Colonic mucosa (tissue), 4 donors: ENCODE measurements at regions not wholly inside any gene's neighbourhood (a gene's known extent, or its start where the extent isn't known, plus 50 kb on each side); places are given as distances from the start of the nearest gene placed in this dataset.

Experiments used
- DNase-seq: peaks from one replicate; pipeline ENCODE4 v3.0.0-alpha.2; 2020
- H3K27ac ChIP-seq: fragments of 200-600 bp; one replicate; pipeline ENCODE4 v1.8.0; 2021
- H3K27me3 ChIP-seq: fragments of 200-600 bp; one replicate; pipeline ENCODE4 v1.8.0; 2021
- H3K36me3 ChIP-seq: fragments of 200-600 bp; one replicate; pipeline ENCODE4 v1.8.0; 2021
- H3K4me1 ChIP-seq: fragments of 200-600 bp; one replicate; pipeline ENCODE4 v1.8.0; 2021; ENCODE audit warnings: mild to moderate bottlenecking
- H3K4me3 ChIP-seq: fragments of 200-600 bp; one replicate; pipeline ENCODE4 v1.8.0; 2021
- H3K9ac ChIP-seq, 2 donors: one replicate each; pipeline ENCODE4 v1.7.0; 2013; ENCODE audit warnings: control low read depth in 2 of 2, low read depth in 2 of 2, low read length in 2 of 2
- H3K9me3 ChIP-seq: fragments of 200-600 bp; one replicate; pipeline ENCODE4 v1.8.0; 2021
- CTCF ChIP-seq: fragments of 200-600 bp; IDR thresholded peaks from one replicate; pipeline ENCODE4 v1.8.0; 2022; ENCODE audit warnings: antibody characterized with exemption, mild to moderate bottlenecking
- intact Hi-C: fragments of 100-400 bp; cut with DNase I; formaldehyde crosslinking; loops from one replicate; pipeline ENCODE4 v1.14.1; 2022
- donor health status: healthy.
- donor health status: DM: no; HTN: no; CAD: no.
- donor health status: DM: no; HTN: no; CAD: no.

- no peak overlapping the region for H3K27ac ChIP-seq
- no peak overlapping the region for H3K9ac ChIP-seq
- no peaks in the 10 kb centered on the region for H3K4me1 ChIP-seq
- TF ChIP-seq CTCF, result no peak
- no peaks in the 10 kb centered on the region for H3K27me3 ChIP-seq
- H3K4me3 ChIP-seq, result no peak overlapping the region
- no peak for DNase-seq
- no peaks in the 10 kb centered on the region for H3K36me3 ChIP-seq
- intact Hi-C loops, result no loop called here
- no peaks in the 10 kb centered on the region for H3K9me3 ChIP-seq
Measured at GRCh38 chr9:38234479-38235170, 157.9 kb upstream of the ALDH1B1 start.

GRCh38 chr9:38233796-38234355 lies 158.6 kb upstream of the ALDH1B1 start:
- H3K36me3 ChIP-seq, result no peaks in the 10 kb centered on the region
- no peaks in the 10 kb centered on the region for H3K4me1 ChIP-seq
- no peak for TF ChIP-seq CTCF
- H3K9ac ChIP-seq, result no peak overlapping the region
- no peaks in the 10 kb centered on the region for H3K9me3 ChIP-seq
- H3K27ac ChIP-seq, result no peak overlapping the region
- no peaks in the 10 kb centered on the region for H3K27me3 ChIP-seq
- intact Hi-C loops, result no loop called here
- no peak for DNase-seq
- H3K4me3 ChIP-seq, result no peak overlapping the region

- no peaks in the 10 kb centered on the region for H3K9me3 ChIP-seq
- H3K4me3 ChIP-seq, result no peak overlapping the region
- no peaks in the 10 kb centered on the region for H3K4me1 ChIP-seq
- no peaks in the 10 kb centered on the region for H3K36me3 ChIP-seq
- intact Hi-C loops, result no loop called here
- no peak for DNase-seq
- no peak overlapping the region for H3K9ac ChIP-seq
- TF ChIP-seq CTCF, result no peak
- H3K27ac ChIP-seq, result no peak overlapping the region
- H3K27me3 ChIP-seq, result no peaks in the 10 kb centered on the region
Measured at GRCh38 chr9:38233343-38233742, 159.2 kb upstream of the ALDH1B1 start.

GRCh38 chr9:38232895-38233294 lies 159.6 kb upstream of the ALDH1B1 start:
- Histone ChIP-seq H3K9me3 (no peaks in the 10 kb centered on the region), H3K9ac (no peak overlapping the region), H3K4me3 (no peak overlapping the region), H3K27ac (no peak overlapping the region), H3K36me3 (no peaks in the 10 kb centered on the region), H3K27me3 (no peaks in the 10 kb centered on the region), H3K4me1 (no peaks in the 10 kb centered on the region)
- TF ChIP-seq CTCF, result no peak
- no peak for DNase-seq
- intact Hi-C loops, result no loop called here

- intact Hi-C loops, result no loop called here
- no peak for DNase-seq
- no peaks in the 10 kb centered on the region for H3K27me3 ChIP-seq
- H3K4me3 ChIP-seq, result no peak overlapping the region
- TF ChIP-seq CTCF, result no peak
- H3K36me3 ChIP-seq, result no peaks in the 10 kb centered on the region
- no peaks in the 10 kb centered on the region for H3K4me1 ChIP-seq
- H3K27ac ChIP-seq, result no peak overlapping the region
- no peak overlapping the region for H3K9ac ChIP-seq
- no peaks in the 10 kb centered on the region for H3K9me3 ChIP-seq
Measured at GRCh38 chr9:38229504-38230155, 160.6 kb upstream of the SHB start.
